H1 (cell line): ENCODE measurements at regions not wholly inside any gene's neighbourhood (a gene's known extent, or its start where the extent isn't known, plus 50 kb on each side); places are given as distances from the start of the nearest gene placed in this dataset.

Source experiments
- CTCF ChIA-PET: fragments of 300-600 bp; sonication (Branson Sonifier 250); formaldehyde crosslinking; loops from one replicate; lab custom pipeline; 2021; ENCODE audit not compliant: partially characterized antibody; lab: Charles Lee
- POLR2A ChIA-PET: fragments of 300-600 bp; sonication (Branson Sonifier 250); formaldehyde crosslinking; loops from one replicate; lab custom pipeline; 2021; ENCODE audit warnings: inconsistent platforms; ENCODE audit not compliant: partially characterized antibody; lab: Charles Lee
- DNase-seq, 2 experiments: peaks; one replicate each; pipeline versions ENCODE4 v3.0.0 to v3.0.0-alpha.2; 2010 to 2022; ENCODE audit warnings: low spot score in 2 of 2, low read depth in 1 of 2, mixed read lengths in 1 of 2
- FAIRE-seq: peaks from 2 replicates; lab custom pipeline; 2011; peaks lifted over from hg19 to GRCh38; lab: Jason Lieb, UNC
- H2AFZ ChIP-seq: 2 replicates; pipeline ENCODE4 v1.8.1; 2012; ENCODE audit warnings: low read length, inconsistent platforms
- H2AK5ac ChIP-seq: 2 replicates; pipeline ENCODE4 v1.6.1; 2013; ENCODE audit warnings: low read depth, low read length
- H2BK120ac ChIP-seq: replicated peaks from 2 replicates; pipeline ENCODE3; 2013; ENCODE audit warnings: low read depth, low read length, inconsistent platforms
- H2BK12ac ChIP-seq: 2 replicates; pipeline ENCODE4 v1.6.1; 2013; ENCODE audit warnings: low read depth, low read length
- H2BK15ac ChIP-seq: 2 replicates; pipeline ENCODE4 v1.6.1; 2013; ENCODE audit warnings: low read length
- H2BK20ac ChIP-seq: 2 replicates; pipeline ENCODE4 v1.6.1; 2013; ENCODE audit warnings: low read length
- H2BK5ac ChIP-seq: 2 replicates; pipeline ENCODE4 v1.6.1; 2013; ENCODE audit warnings: low read depth, low read length
- H3K14ac ChIP-seq: 2 replicates; pipeline ENCODE4 v1.6.1; 2013; ENCODE audit warnings: inconsistent platforms; ENCODE audit not compliant: insufficient read length
- H3K18ac ChIP-seq: 2 replicates; pipeline ENCODE4 v1.6.1; 2013; ENCODE audit warnings: low read length; ENCODE audit errors: extremely low read depth
- H3K23ac ChIP-seq: 2 replicates; pipeline ENCODE4 v1.6.1; 2013; ENCODE audit warnings: inconsistent platforms; ENCODE audit not compliant: insufficient read length
- H3K23me2 ChIP-seq: 2 replicates; pipeline ENCODE4 v1.6.1; 2013; ENCODE audit warnings: low read depth, low read length
- H3K27ac ChIP-seq: 2 replicates; pipeline ENCODE4 v1.6.1; 2011; ENCODE audit warnings: low read depth, low read length, inconsistent platforms
- H3K27me3 ChIP-seq, 4 experiments: replicated peaks in 1 of 4; 1 replicate in 1 of 4; 2 replicates in 3 of 4; pipeline versions ENCODE4 v1.6.1 to v1.8.1; 2011 to 2013; ENCODE audit warnings: low read length in 3 of 4, mild to moderate bottlenecking in 3 of 4, inconsistent platforms in 2 of 4, mixed read lengths in 2 of 4, moderate library complexity in 1 of 4; ENCODE audit not compliant: control insufficient read depth in 3 of 4, insufficient read depth in 3 of 4; ENCODE audit errors: extremely low read depth in 1 of 4
- H3K36me3 ChIP-seq, 4 experiments: 2 replicates each; pipeline versions ENCODE4 v1.6.1 to v1.8.1; 2011 to 2013; ENCODE audit warnings: mild to moderate bottlenecking in 4 of 4, low read length in 3 of 4, moderate library complexity in 2 of 4, control low read depth in 1 of 4, inconsistent platforms in 1 of 4; ENCODE audit not compliant: insufficient read depth in 4 of 4, control insufficient read depth in 2 of 4
- H3K4ac ChIP-seq: replicated peaks from 2 replicates; pipeline ENCODE3; 2013; ENCODE audit warnings: low read length, low read depth, mixed read lengths, inconsistent platforms; ENCODE audit not compliant: insufficient read length
- H3K4me1 ChIP-seq, 4 experiments: replicated peaks in 1 of 4; 1 replicate in 1 of 4; 2 replicates in 3 of 4; pipeline versions ENCODE4 v1.6.1 to v1.8.1; 2011 to 2013; ENCODE audit warnings: low read length in 3 of 4, inconsistent platforms in 2 of 4, mixed read lengths in 1 of 4; ENCODE audit not compliant: insufficient read depth in 4 of 4, control insufficient read depth in 3 of 4
- H3K4me2 ChIP-seq, 2 experiments: 2 replicates each; pipeline versions ENCODE4 v1.6.1 to v1.8.1; 2011 to 2013; ENCODE audit warnings: low read depth in 2 of 2, low read length in 2 of 2, control low read depth in 1 of 2, inconsistent platforms in 1 of 2, mild to moderate bottlenecking in 1 of 2; ENCODE audit not compliant: insufficient read depth in 1 of 2
- H3K4me3 ChIP-seq, 4 experiments: fragments of 200-600, 300-600 bp in 1 of 4; sonication (generic), shearing (Covaris generic), sonication (Bioruptor Twin) in 1 of 4; 2 replicates each; pipeline versions ENCODE4 v1.5.1 to v1.8.1; 2011 to 2016; ENCODE audit warnings: low read length in 4 of 4, low read depth in 3 of 4, control low read depth in 2 of 4, inconsistent platforms in 2 of 4, mild to moderate bottlenecking in 2 of 4, mixed read lengths in 1 of 4, moderate library complexity in 1 of 4; ENCODE audit not compliant: insufficient read depth in 2 of 4; ENCODE audit errors: extremely low read depth in 1 of 4
- H3K56ac ChIP-seq: replicated peaks from 2 replicates; pipeline ENCODE3; 2013; ENCODE audit warnings: low read depth, mild to moderate bottlenecking, mixed read lengths, low read length, inconsistent platforms; ENCODE audit not compliant: insufficient read length
- H3K79me1 ChIP-seq: 2 replicates; pipeline ENCODE4 v1.6.1; 2013; ENCODE audit warnings: low read depth, low read length, control low read depth
- H3K79me2 ChIP-seq, 2 experiments: 2 replicates each; pipeline versions ENCODE4 v1.6.1 to v1.8.1; 2012 to 2013; ENCODE audit warnings: low read length in 2 of 2, mild to moderate bottlenecking in 2 of 2, inconsistent platforms in 1 of 2; ENCODE audit not compliant: insufficient read depth in 2 of 2, control insufficient read depth in 1 of 2
- H3K9ac ChIP-seq, 4 experiments: replicated peaks in 1 of 4; 1 replicate in 1 of 4; 2 replicates in 3 of 4; pipeline versions ENCODE4 v1.6.1 to v1.8.1; 2011 to 2013; ENCODE audit warnings: low read depth in 3 of 4, low read length in 3 of 4, control low read depth in 2 of 4, mild to moderate bottlenecking in 2 of 4, moderate library complexity in 2 of 4, inconsistent platforms in 1 of 4; ENCODE audit errors: extremely low read depth in 1 of 4
- H3K9me3 ChIP-seq, 2 experiments: 2 replicates each; pipeline versions ENCODE4 v1.6.1 to v1.8.1; 2012 to 2013; ENCODE audit warnings: mild to moderate bottlenecking in 2 of 2, moderate library complexity in 2 of 2, control low read depth in 1 of 2, inconsistent platforms in 1 of 2, low read depth in 1 of 2, low read length in 1 of 2, mixed read lengths in 1 of 2; ENCODE audit not compliant: insufficient read depth in 2 of 2
- H4K20me1 ChIP-seq, 2 experiments: replicated peaks in 1 of 2; 2 replicates each; pipeline versions ENCODE3 to v1.8.1; 2011 to 2013; ENCODE audit warnings: inconsistent platforms in 2 of 2, low read length in 2 of 2, mild to moderate bottlenecking in 1 of 2; ENCODE audit not compliant: insufficient read depth in 2 of 2, control insufficient read depth in 1 of 2
- H4K5ac ChIP-seq: 2 replicates; pipeline ENCODE4 v1.6.1; 2013; ENCODE audit warnings: low read length, low read depth, mixed read lengths, inconsistent platforms; ENCODE audit not compliant: insufficient read length
- H4K8ac ChIP-seq: 2 replicates; pipeline ENCODE4 v1.8.0; 2013; ENCODE audit warnings: mild to moderate bottlenecking, moderate library complexity, low read length, inconsistent platforms; ENCODE audit not compliant: insufficient read depth; ENCODE audit errors: extremely low read depth
- H4K91ac ChIP-seq: replicated peaks from 2 replicates; pipeline ENCODE3; 2013; ENCODE audit warnings: low read length, mixed read lengths, inconsistent platforms; ENCODE audit not compliant: insufficient read length
- POLR2A ChIP-seq, 2 experiments: IDR thresholded peaks; 1 replicate in 1 of 2; 2 replicates in 1 of 2; pipeline ENCODE4 v1.6.1; 2011; ENCODE audit warnings: low read depth in 2 of 2, low read length in 2 of 2, mild to moderate bottlenecking in 2 of 2; ENCODE audit errors: control extremely low read depth in 1 of 2
- TCF12 ChIP-seq: IDR thresholded peaks from 2 replicates; pipeline ENCODE4 v1.6.1; 2011; ENCODE audit warnings: low read depth, mild to moderate bottlenecking, low read length
- WGBS, 2 experiments: shearing (Covaris generic) in 1 of 2; methylation state at CpG; one replicate each; pipeline versions ENCODE4 v1.1.6 to v1.1.7; 2013 to 2015; ENCODE audit warnings: low lambda C conversion rate in 2 of 2, mixed read lengths in 2 of 2, inconsistent platforms in 1 of 2, low coverage in 1 of 2, missing lambda C conversion rate in 1 of 2; ENCODE audit not compliant: insufficient replicate concordance in 2 of 2, insufficient coverage in 1 of 2, insufficient read length in 1 of 2; ENCODE audit errors: extremely low coverage in 1 of 2, missing lambda C conversion rate in 1 of 2; 5-methylcytosine and 5-hydroxymethylcytosine counted together

- TF ChIP-seq TCF12 = no peak
Measured at GRCh38 chr16:19361587-19361986, 56.1 kb upstream of the TMC5 start (continued).

GRCh38 chr16:19363740-19364139, 53.9 kb upstream of the TMC5 start:
- H4K20me1 ChIP-seq = no peaks in the 10 kb centered on the region
- no peak for DNase-seq
- H3K79me1 ChIP-seq = no peaks in the 10 kb centered on the region
- no peak overlapping the region for H3K9ac ChIP-seq
- H3K4me3 ChIP-seq = no peak overlapping the region
- H3K36me3 ChIP-seq = no peaks in the 10 kb centered on the region
- no peak overlapping the region for H2BK5ac ChIP-seq
- no peak overlapping the region for H2AFZ ChIP-seq
- POLR2A ChIA-PET = no interaction called here
- no peak overlapping the region for H4K91ac ChIP-seq
- no peak overlapping the region for H3K23ac ChIP-seq
- no peak overlapping the region for H3K4ac ChIP-seq
- H3K4me1 ChIP-seq = no peaks in the 10 kb centered on the region
- H3K23me2 ChIP-seq = 0 out of 2 replicates have a peak, but pooled peaks cover 1% of the 10 kb centered on the region
- no peak overlapping the region for H2AK5ac ChIP-seq
- no peak overlapping the region for H3K27ac ChIP-seq
- no peak overlapping the region for H2BK12ac ChIP-seq
- H4K5ac ChIP-seq = no peak overlapping the region
- CTCF ChIA-PET = interaction anchor here (0.6 to 2.3 kb wide), 5 partner anchors 8 to 199 kb away, joined by 3 to 5 read pairs (median 4); no protein-coding TSS in a partner anchor
- H3K18ac ChIP-seq = no peak overlapping the region
- H3K4me2 ChIP-seq = no peak overlapping the region
- no peaks in the 10 kb centered on the region for H3K27me3 ChIP-seq
- H3K79me2 ChIP-seq = no peaks in the 10 kb centered on the region
- H3K14ac ChIP-seq = no peak overlapping the region
- H2BK120ac ChIP-seq = no peak overlapping the region
- no peak for FAIRE-seq
- 96% methylated on average over 7 of the region's 7 CpGs; no CpG with 5 or more reads in 1 of the 2 experiments for WGBS, 2 experiments
- H4K8ac ChIP-seq = no peak overlapping the region
- H2BK20ac ChIP-seq = no peak overlapping the region
- peaks cover 6 to 7% of the 10 kb centered on the region in 2 experiments; a peak in 2 of 4 replicates for H3K9me3 ChIP-seq
- H2BK15ac ChIP-seq = no peak overlapping the region
- no peak overlapping the region for H3K56ac ChIP-seq
- no peak for TF ChIP-seq POLR2A (IDR thresholded peaks at IDR 0.05; ENCODE audit: control extremely low read depth in 1 of 2, low read depth in 2 of 2, low read length in 2 of 2)
